ENCODE measurements at regions not wholly inside any gene's neighbourhood (a gene's known extent, or its start where the extent isn't known, plus 50 kb on each side); places are given as distances from the start of the nearest gene placed in this dataset.

DNA sequence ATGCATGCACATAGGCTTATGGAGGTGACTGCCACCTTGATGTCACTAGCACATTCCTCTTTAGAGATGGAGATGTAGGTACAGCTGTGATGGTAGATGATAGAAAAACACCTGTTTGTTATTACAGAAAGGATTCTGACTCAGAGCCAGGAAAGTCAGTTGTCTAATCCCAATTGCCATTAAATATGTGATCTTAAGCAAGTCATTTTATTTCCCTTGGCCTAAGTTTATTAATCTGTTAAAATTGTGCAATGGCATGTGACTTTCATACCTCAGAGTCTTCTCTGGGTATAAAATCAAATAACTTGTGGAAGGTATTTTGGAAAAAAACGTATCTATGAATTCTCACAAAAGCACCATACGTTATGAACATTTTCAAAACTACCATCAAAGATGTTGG, 123.9 kb upstream of the BET1 start:
- BruUV-seq (replicated peaks): no TSS peak
- intact Hi-C loops (cut with micrococcal nuclease): no loop called here
- H3K27me3 Mint-ChIP-seq (ENCODE audit: insufficient read depth, unreplicated experiment): no peaks in the 10 kb centered on the region
- H3K4me3 Mint-ChIP-seq (ENCODE audit: unreplicated experiment): no peak overlapping the region
- DNase-seq (ENCODE audit: unreplicated experiment): no peak
- peaks cover 7% of the 10 kb centered on the region for H3K36me3 Mint-ChIP-seq (ENCODE audit: insufficient read depth, unreplicated experiment)
- CTCF ChIA-PET: no interaction called here
- H3K27ac Mint-ChIP-seq (ENCODE audit: low read depth, unreplicated experiment): no peak overlapping the region
- peaks cover 18% of the 10 kb centered on the region for H3K4me1 Mint-ChIP-seq (ENCODE audit: insufficient read depth, unreplicated experiment)
- POLR2A ChIA-PET: no interaction called here
- TF ChIP-seq, protein P1, sequence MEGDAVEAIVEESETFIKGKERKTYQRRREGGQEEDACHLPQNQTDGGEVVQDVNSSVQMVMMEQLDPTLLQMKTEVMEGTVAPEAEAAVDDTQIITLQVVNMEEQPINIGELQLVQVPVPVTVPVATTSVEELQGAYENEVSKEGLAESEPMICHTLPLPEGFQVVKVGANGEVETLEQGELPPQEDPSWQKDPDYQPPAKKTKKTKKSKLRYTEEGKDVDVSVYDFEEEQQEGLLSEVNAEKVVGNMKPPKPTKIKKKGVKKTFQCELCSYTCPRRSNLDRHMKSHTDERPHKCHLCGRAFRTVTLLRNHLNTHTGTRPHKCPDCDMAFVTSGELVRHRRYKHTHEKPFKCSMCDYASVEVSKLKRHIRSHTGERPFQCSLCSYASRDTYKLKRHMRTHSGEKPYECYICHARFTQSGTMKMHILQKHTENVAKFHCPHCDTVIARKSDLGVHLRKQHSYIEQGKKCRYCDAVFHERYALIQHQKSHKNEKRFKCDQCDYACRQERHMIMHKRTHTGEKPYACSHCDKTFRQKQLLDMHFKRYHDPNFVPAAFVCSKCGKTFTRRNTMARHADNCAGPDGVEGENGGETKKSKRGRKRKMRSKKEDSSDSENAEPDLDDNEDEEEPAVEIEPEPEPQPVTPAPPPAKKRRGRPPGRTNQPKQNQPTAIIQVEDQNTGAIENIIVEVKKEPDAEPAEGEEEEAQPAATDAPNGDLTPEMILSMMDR (IDR thresholded peaks at IDR 0.05; ENCODE audit: unreplicated experiment): no peak
- H3K9me3 Mint-ChIP-seq (ENCODE audit: unreplicated experiment): no peaks in the 10 kb centered on the region

DNA sequence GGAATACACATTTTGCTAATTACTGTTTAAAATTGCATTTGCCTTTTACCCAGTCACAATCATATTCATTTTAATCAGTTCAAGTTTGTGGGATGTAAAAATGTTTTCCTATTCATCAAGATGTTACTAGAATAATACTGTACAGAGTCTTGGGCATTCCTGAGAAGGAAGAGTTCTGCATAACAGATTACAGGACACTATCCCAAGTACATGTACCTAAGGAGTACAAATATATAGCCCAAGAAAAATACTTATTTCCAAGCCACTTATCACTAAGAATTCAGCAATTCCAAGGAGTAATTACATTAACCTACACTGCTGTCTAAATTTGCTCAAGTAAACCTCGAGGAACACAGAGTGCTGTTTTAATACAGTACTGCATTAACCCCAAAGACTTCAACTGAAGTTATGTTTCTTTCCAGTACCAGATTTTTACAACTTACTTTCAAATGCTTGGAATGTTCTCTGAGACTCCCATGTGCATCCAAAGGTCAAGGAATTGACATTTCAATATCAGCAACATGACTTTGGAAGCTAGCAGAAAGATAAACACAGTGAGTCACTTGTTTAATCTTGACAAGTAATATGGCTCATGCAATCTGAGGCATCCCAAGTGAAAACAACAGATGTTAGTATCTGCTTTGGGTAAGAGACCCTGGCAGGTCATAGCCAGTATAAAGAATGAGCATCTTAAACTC, 125.4 kb upstream of the BET1 start:
- peaks cover 7% of the 10 kb centered on the region for H3K36me3 Mint-ChIP-seq (ENCODE audit: insufficient read depth, unreplicated experiment)
- no peaks in the 10 kb centered on the region for H3K9me3 Mint-ChIP-seq (ENCODE audit: unreplicated experiment)
- H3K27me3 Mint-ChIP-seq (ENCODE audit: insufficient read depth, unreplicated experiment): no peaks in the 10 kb centered on the region
- intact Hi-C loops (cut with micrococcal nuclease): no loop called here
- H3K27ac Mint-ChIP-seq (ENCODE audit: low read depth, unreplicated experiment): peak overlapping the region; percentile 61
- H3K4me3 Mint-ChIP-seq (ENCODE audit: unreplicated experiment): no peak overlapping the region
- no TSS peak for BruUV-seq (replicated peaks)
- TF ChIP-seq, protein P1 (IDR thresholded peaks at IDR 0.05; ENCODE audit: unreplicated experiment): no peak
- ChIA-PET POLR2A (interaction anchor here (1.0 kb wide), 1 partner anchor 159 kb away, joined by 3 read pairs; no protein-coding TSS in a partner anchor), CTCF (interaction anchor here (0.7 kb wide), 1 partner anchor 1749 kb away, joined by 3 read pairs; no protein-coding TSS in a partner anchor)
- peak; percentile 58 for DNase-seq (ENCODE audit: unreplicated experiment)
- peaks cover 25% of the 10 kb centered on the region for H3K4me1 Mint-ChIP-seq (ENCODE audit: insufficient read depth, unreplicated experiment)

DNA sequence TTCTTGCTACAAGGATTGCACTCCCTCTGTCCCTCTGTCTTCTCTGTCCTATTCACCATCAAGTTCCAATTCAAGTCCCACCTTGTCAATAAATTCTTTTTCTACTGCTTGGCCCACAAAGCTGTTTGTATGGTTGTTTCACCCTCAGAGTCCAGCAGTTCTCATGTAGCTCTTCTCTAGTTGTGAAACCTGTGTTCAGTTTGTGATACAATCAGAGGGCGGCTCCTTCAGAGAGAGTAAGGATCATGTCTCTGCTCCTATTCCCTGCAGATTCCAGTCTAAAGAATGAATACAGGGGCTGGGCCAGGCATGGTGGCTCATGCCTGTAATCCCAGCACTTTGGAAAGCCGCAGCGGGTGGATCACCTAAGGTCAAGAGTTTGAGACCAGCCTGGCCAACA, 126.6 kb upstream of the BET1 start:
- Mint-ChIP-seq H3K4me3 (ENCODE audit: unreplicated experiment) (no peak overlapping the region), H3K27ac (ENCODE audit: low read depth, unreplicated experiment) (no peak overlapping the region), H3K27me3 (ENCODE audit: insufficient read depth, unreplicated experiment) (no peaks in the 10 kb centered on the region), H3K36me3 (ENCODE audit: insufficient read depth, unreplicated experiment) (peaks cover 7% of the 10 kb centered on the region), H3K4me1 (ENCODE audit: insufficient read depth, unreplicated experiment) (peaks cover 25% of the 10 kb centered on the region), H3K9me3 (ENCODE audit: unreplicated experiment) (no peaks in the 10 kb centered on the region)
- ChIA-PET CTCF (interaction anchor here (0.6 to 0.8 kb wide), 3 partner anchors 13 to 885 kb away, joined by 3 to 4 read pairs (median 3); no protein-coding TSS in a partner anchor), POLR2A (interaction anchor here (1.0 kb wide), 1 partner anchor 158 kb away, joined by 3 read pairs; no protein-coding TSS in a partner anchor)
- DNase-seq (ENCODE audit: unreplicated experiment): no peak
- intact Hi-C loops (cut with micrococcal nuclease): no loop called here
- TF ChIP-seq, protein P1 (IDR thresholded peaks at IDR 0.05; ENCODE audit: unreplicated experiment): no peak
- no TSS peak for BruUV-seq (replicated peaks)

DNA sequence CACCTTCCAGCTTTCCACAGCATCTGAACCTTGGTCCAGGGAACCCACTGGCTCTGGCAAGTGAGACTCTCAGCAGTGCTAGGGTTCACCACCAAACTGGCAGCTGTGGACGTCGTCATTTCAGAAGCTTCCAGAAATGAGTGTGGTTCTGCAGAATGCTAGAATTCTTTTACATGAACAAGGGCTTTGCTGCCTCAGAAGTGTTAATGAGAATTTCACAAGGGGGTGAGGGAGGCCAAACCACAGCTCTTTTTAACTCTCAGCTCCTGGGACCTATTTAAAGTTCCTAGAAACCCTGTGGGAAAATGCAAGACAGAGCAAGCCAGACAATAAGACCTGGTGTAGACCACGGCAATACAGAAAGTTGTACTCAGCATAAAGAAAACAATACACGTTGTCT, 129.3 kb upstream of the BET1 start:
- BruUV-seq (replicated peaks): no TSS peak
- TF ChIP-seq, protein P1 (IDR thresholded peaks at IDR 0.05; ENCODE audit: unreplicated experiment): no peak
- POLR2A ChIA-PET: interaction anchor here (1.5 kb wide), 1 partner anchor 65 kb away, joined by 3 read pairs; no protein-coding TSS in a partner anchor
- H3K4me3 Mint-ChIP-seq (ENCODE audit: unreplicated experiment): no peak overlapping the region
- H3K36me3 Mint-ChIP-seq (ENCODE audit: insufficient read depth, unreplicated experiment): peaks cover 7% of the 10 kb centered on the region
- peak; percentile 5 for DNase-seq (ENCODE audit: unreplicated experiment)
- no peaks in the 10 kb centered on the region for H3K27me3 Mint-ChIP-seq (ENCODE audit: insufficient read depth, unreplicated experiment)
- H3K27ac Mint-ChIP-seq (ENCODE audit: low read depth, unreplicated experiment): no peak overlapping the region
- intact Hi-C loops (cut with micrococcal nuclease): no loop called here
- CTCF ChIA-PET: interaction anchor here (0.6 to 1.4 kb wide), 4 partner anchors 143 to 235 kb away, joined by 3 to 4 read pairs (median 4); no protein-coding TSS in a partner anchor
- H3K9me3 Mint-ChIP-seq (ENCODE audit: unreplicated experiment): no peaks in the 10 kb centered on the region
- H3K4me1 Mint-ChIP-seq (ENCODE audit: insufficient read depth, unreplicated experiment): peaks cover 25% of the 10 kb centered on the region
